ENCODE measurements at regions not wholly inside any gene's neighbourhood (a gene's known extent, or its start where the extent isn't known, plus 50 kb on each side); places are given as distances from the start of the nearest gene placed in this dataset.
"Not testable (repeated sequence)": the region's sequence is repeated elsewhere in the genome, so short reads cannot be mapped to it uniquely, and the experiment has no call there.

DNA sequence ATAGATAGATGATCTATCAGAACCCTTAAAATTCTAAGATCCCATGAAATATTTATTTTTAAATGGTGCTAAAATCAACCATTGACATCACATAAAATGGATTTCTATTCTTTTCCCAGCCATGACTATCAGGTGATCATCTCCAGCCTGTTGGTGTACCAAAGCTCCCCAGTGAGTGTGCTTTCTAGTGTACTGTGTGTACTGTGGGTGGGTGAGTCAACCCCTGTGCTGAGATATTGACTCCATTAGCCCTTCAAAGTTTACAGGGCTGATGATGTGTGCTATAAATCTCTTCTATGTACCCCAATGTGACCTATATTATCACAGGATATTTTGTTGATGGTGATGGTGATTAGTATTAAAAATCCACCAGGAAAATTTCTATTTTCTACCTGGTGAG, 344.6 kb downstream of the MMUT start:
- Histone ChIP-seq H3K9me3 (ENCODE audit: control insufficient read depth, low read depth, low read length) (no peaks in the 10 kb centered on the region), H2AFZ (ENCODE audit: control insufficient read depth, low read length) (no peak overlapping the region), H3K9me1 (ENCODE audit: control insufficient read depth, extremely low read depth, insufficient read depth, low read length) (no peaks in the 10 kb centered on the region), H4K20me1 (ENCODE audit: control insufficient read depth, extremely low read depth, insufficient read depth, low read length) (no peaks in the 10 kb centered on the region), H3K4me2 (ENCODE audit: control insufficient read depth, extremely low read depth, insufficient read depth, low read depth, low read length) (no peak overlapping the region), H3K79me2 (ENCODE audit: control insufficient read depth, insufficient read depth, low read length) (no peaks in the 10 kb centered on the region), H3K9ac (ENCODE audit: control insufficient read depth, extremely low read depth, insufficient read depth, low read length) (no peak overlapping the region), H3K27me3 (ENCODE audit: control insufficient read depth, extremely low read depth, insufficient read depth, low read length) (no peaks in the 10 kb centered on the region), H3K4me3 (ENCODE audit: control insufficient read depth in 2 of 3, extremely low read depth in 1 of 3, insufficient read depth in 2 of 3, low read depth in 1 of 3, low read length in 3 of 3) (no peak overlapping the region), H3K4me1 (ENCODE audit: control insufficient read depth, extremely low read depth, insufficient read depth, low read length) (peaks cover 8% of the 10 kb centered on the region), H3K27ac (ENCODE audit: control insufficient read depth, insufficient read depth, low read length) (no peak overlapping the region), H3K36me3 (ENCODE audit: control insufficient read depth in 2 of 2, extremely low read depth in 1 of 2, insufficient read depth in 2 of 2, low read length in 2 of 2) (no peaks in the 10 kb centered on the region)
- dilution Hi-C loops (cut with MboI; ENCODE audit: extremely low pct_ligation_motif_present, low sequenced_read_pairs): no loop called here
- FAIRE-seq (no peak), DNase-seq (ENCODE audit: low read depth, low spot score) (no peak)
- TF ChIP-seq EZH2 (IDR thresholded peaks at IDR 0.05; ENCODE audit: low read length): no peak
- TF ChIP-seq, protein P1, sequence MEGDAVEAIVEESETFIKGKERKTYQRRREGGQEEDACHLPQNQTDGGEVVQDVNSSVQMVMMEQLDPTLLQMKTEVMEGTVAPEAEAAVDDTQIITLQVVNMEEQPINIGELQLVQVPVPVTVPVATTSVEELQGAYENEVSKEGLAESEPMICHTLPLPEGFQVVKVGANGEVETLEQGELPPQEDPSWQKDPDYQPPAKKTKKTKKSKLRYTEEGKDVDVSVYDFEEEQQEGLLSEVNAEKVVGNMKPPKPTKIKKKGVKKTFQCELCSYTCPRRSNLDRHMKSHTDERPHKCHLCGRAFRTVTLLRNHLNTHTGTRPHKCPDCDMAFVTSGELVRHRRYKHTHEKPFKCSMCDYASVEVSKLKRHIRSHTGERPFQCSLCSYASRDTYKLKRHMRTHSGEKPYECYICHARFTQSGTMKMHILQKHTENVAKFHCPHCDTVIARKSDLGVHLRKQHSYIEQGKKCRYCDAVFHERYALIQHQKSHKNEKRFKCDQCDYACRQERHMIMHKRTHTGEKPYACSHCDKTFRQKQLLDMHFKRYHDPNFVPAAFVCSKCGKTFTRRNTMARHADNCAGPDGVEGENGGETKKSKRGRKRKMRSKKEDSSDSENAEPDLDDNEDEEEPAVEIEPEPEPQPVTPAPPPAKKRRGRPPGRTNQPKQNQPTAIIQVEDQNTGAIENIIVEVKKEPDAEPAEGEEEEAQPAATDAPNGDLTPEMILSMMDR (optimal IDR thresholded peaks at IDR 0.05 in 1 of 3, IDR thresholded peaks at IDR 0.05 in 1 of 3, conservative IDR thresholded peaks at IDR 0.05 in 1 of 3; ENCODE audit: extremely low read depth in 1 of 3, insufficient read depth in 2 of 3, low read length in 3 of 3): no peak

DNA sequence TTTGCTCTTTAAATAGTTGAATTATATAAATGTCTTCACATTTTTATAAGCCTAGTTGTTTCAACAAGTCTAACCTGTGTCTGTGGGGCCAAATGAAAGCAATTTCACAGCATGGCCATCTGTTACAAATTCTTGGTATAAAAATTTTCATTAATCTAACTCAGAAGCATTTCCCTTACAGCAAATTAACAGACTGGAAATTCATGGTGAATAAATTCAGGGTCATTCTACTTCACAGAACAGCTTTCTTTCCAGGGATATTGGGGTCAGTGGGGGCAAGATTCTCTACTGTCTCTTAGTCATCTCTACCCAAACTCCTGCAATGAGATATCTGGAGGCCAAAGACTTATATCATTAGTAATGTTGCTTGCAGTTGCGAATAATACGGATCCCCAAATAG, 352.1 kb downstream of the MMUT start:
- no peak overlapping the region for H3K4me3 ChIP-seq (ENCODE audit: control insufficient read depth in 2 of 3, extremely low read depth in 1 of 3, insufficient read depth in 2 of 3, low read depth in 1 of 3, low read length in 3 of 3)
- no peak overlapping the region for H3K27ac ChIP-seq (ENCODE audit: control insufficient read depth, insufficient read depth, low read length)
- dilution Hi-C loops (cut with MboI; ENCODE audit: extremely low pct_ligation_motif_present, low sequenced_read_pairs): no loop called here
- no peaks in the 10 kb centered on the region for H3K79me2 ChIP-seq (ENCODE audit: control insufficient read depth, insufficient read depth, low read length)
- no peaks in the 10 kb centered on the region for H4K20me1 ChIP-seq (ENCODE audit: control insufficient read depth, extremely low read depth, insufficient read depth, low read length)
- H3K9me3 ChIP-seq (ENCODE audit: control insufficient read depth, low read depth, low read length): no peaks in the 10 kb centered on the region
- no peak for TF ChIP-seq EZH2 (IDR thresholded peaks at IDR 0.05; ENCODE audit: low read length)
- TF ChIP-seq, protein P1 (optimal IDR thresholded peaks at IDR 0.05 in 1 of 3, IDR thresholded peaks at IDR 0.05 in 1 of 3, conservative IDR thresholded peaks at IDR 0.05 in 1 of 3; ENCODE audit: extremely low read depth in 1 of 3, insufficient read depth in 2 of 3, low read length in 3 of 3): no peak
- FAIRE-seq (no peak), DNase-seq (ENCODE audit: low read depth, low spot score) (no peak)
- H2AFZ ChIP-seq (ENCODE audit: control insufficient read depth, low read length): no peak overlapping the region
- no peak overlapping the region for H3K9ac ChIP-seq (ENCODE audit: control insufficient read depth, extremely low read depth, insufficient read depth, low read length)
- no peaks in the 10 kb centered on the region for H3K36me3 ChIP-seq (ENCODE audit: control insufficient read depth in 2 of 2, extremely low read depth in 1 of 2, insufficient read depth in 2 of 2, low read length in 2 of 2)
- no peak overlapping the region for H3K4me2 ChIP-seq (ENCODE audit: control insufficient read depth, extremely low read depth, insufficient read depth, low read depth, low read length)
- no peaks in the 10 kb centered on the region for H3K4me1 ChIP-seq (ENCODE audit: control insufficient read depth, extremely low read depth, insufficient read depth, low read length)
- no peaks in the 10 kb centered on the region for H3K9me1 ChIP-seq (ENCODE audit: control insufficient read depth, extremely low read depth, insufficient read depth, low read length)
- no peaks in the 10 kb centered on the region for H3K27me3 ChIP-seq (ENCODE audit: control insufficient read depth, extremely low read depth, insufficient read depth, low read length)

DNA sequence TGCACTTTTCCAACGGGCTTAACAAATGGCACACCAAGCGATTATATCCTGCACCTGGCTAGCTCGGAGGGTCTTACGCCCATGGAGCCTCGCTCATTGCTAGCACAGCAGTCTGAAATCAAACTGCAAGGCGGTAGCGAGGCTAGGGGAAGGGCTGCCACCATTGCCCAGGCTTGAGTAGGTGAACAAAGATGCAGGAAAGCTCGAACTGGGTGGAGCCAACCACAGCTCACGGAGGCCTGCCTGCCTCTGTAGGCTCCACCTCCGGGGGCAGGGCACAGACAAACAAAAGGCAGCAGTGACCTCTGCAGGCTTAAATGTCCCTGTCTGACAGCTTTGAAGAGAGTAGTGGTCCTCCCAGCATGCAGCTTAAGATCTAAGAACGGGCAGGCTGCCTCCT, 365.4 kb downstream of the MMUT start:
- H3K36me3 ChIP-seq (ENCODE audit: control insufficient read depth in 2 of 2, extremely low read depth in 1 of 2, insufficient read depth in 2 of 2, low read length in 2 of 2); H3K27me3 ChIP-seq (ENCODE audit: control insufficient read depth, extremely low read depth, insufficient read depth, low read length); H3K4me1 ChIP-seq (ENCODE audit: control insufficient read depth, extremely low read depth, insufficient read depth, low read length); H3K4me2 ChIP-seq (ENCODE audit: control insufficient read depth, extremely low read depth, insufficient read depth, low read depth, low read length); H3K9ac ChIP-seq (ENCODE audit: control insufficient read depth, extremely low read depth, insufficient read depth, low read length); dilution Hi-C loops (cut with MboI; ENCODE audit: extremely low pct_ligation_motif_present, low sequenced_read_pairs); FAIRE-seq; H2AFZ ChIP-seq (ENCODE audit: control insufficient read depth, low read length); H3K4me3 ChIP-seq (ENCODE audit: control insufficient read depth in 2 of 3, extremely low read depth in 1 of 3, insufficient read depth in 2 of 3, low read depth in 1 of 3, low read length in 3 of 3); H3K9me3 ChIP-seq (ENCODE audit: control insufficient read depth, low read depth, low read length); H4K20me1 ChIP-seq (ENCODE audit: control insufficient read depth, extremely low read depth, insufficient read depth, low read length); H3K79me2 ChIP-seq (ENCODE audit: control insufficient read depth, insufficient read depth, low read length); H3K27ac ChIP-seq (ENCODE audit: control insufficient read depth, insufficient read depth, low read length); DNase-seq (ENCODE audit: low read depth, low spot score); H3K9me1 ChIP-seq (ENCODE audit: control insufficient read depth, extremely low read depth, insufficient read depth, low read length): not testable (repeated sequence)

Data from keratinocyte (primary cell).